ENCODE measurements at regions not wholly inside any gene's neighbourhood (a gene's known extent, or its start where the extent isn't known, plus 50 kb on each side); places are given as distances from the start of the nearest gene placed in this dataset.
A peak's percentile ranks its signal among the peaks of the same experiment; 100 is the strongest.

GRCh38 chr5:33304601-33305000, 136.2 kb upstream of the TARS1 start:
- Histone ChIP-seq H3K9ac (ENCODE audit: low read length) (no peak overlapping the region), H3K4me3 (ENCODE audit: low read length) (no peak overlapping the region), H3K27ac (ENCODE audit: low read depth, low read length) (no peak overlapping the region), H3K36me3 (ENCODE audit: control insufficient read depth, insufficient read depth, low read length) (no peaks in the 10 kb centered on the region), H3K4me1 (ENCODE audit: control insufficient read depth, insufficient read depth, low read length) (peaks cover 31% of the 10 kb centered on the region), H3K27me3 (ENCODE audit: control insufficient read depth, insufficient read depth, low read length) (no peaks in the 10 kb centered on the region)

GRCh38 chr5:33305572-33305971, 135.2 kb upstream of the TARS1 start:
- H3K27ac ChIP-seq (ENCODE audit: low read depth, low read length), result no peak overlapping the region

GRCh38 chr5:33306758-33307157, 134.0 kb upstream of the TARS1 start:
- H3K27ac ChIP-seq (ENCODE audit: low read depth, low read length), result peak overlapping the region; percentile 61
- H3K27me3 ChIP-seq (ENCODE audit: control insufficient read depth, insufficient read depth, low read length), result no peaks in the 10 kb centered on the region
- H3K36me3 ChIP-seq (ENCODE audit: control insufficient read depth, insufficient read depth, low read length), result no peaks in the 10 kb centered on the region
- H3K9ac ChIP-seq (ENCODE audit: low read length), result no peak overlapping the region
- peaks cover 32% of the 10 kb centered on the region for H3K4me1 ChIP-seq (ENCODE audit: control insufficient read depth, insufficient read depth, low read length)
- no peak overlapping the region for H3K4me3 ChIP-seq (ENCODE audit: low read length)

More at GRCh38 chr5:33305572-33305971, 135.2 kb upstream of the TARS1 start:
- H3K9ac ChIP-seq (ENCODE audit: low read length), result no peak overlapping the region
- H3K36me3 ChIP-seq (ENCODE audit: control insufficient read depth, insufficient read depth, low read length), result no peaks in the 10 kb centered on the region
- no peaks in the 10 kb centered on the region for H3K27me3 ChIP-seq (ENCODE audit: control insufficient read depth, insufficient read depth, low read length)
- H3K4me1 ChIP-seq (ENCODE audit: control insufficient read depth, insufficient read depth, low read length), result peaks cover 33% of the 10 kb centered on the region
- H3K4me3 ChIP-seq (ENCODE audit: low read length), result no peak overlapping the region

GRCh38 chr5:33308586-33308985, 132.2 kb upstream of the TARS1 start:
- H3K9ac ChIP-seq (ENCODE audit: low read length), result no peak overlapping the region
- no peak overlapping the region for H3K4me3 ChIP-seq (ENCODE audit: low read length)
- no peaks in the 10 kb centered on the region for H3K36me3 ChIP-seq (ENCODE audit: control insufficient read depth, insufficient read depth, low read length)
- H3K27me3 ChIP-seq (ENCODE audit: control insufficient read depth, insufficient read depth, low read length), result no peaks in the 10 kb centered on the region
- peaks cover 30% of the 10 kb centered on the region for H3K4me1 ChIP-seq (ENCODE audit: control insufficient read depth, insufficient read depth, low read length)
- H3K27ac ChIP-seq (ENCODE audit: low read depth, low read length), result peak overlapping the region; percentile 61

GRCh38 chr5:33309068-33309467, 131.7 kb upstream of the TARS1 start:
- Histone ChIP-seq H3K27me3 (ENCODE audit: control insufficient read depth, insufficient read depth, low read length) (no peaks in the 10 kb centered on the region), H3K27ac (ENCODE audit: low read depth, low read length) (peak overlapping the region; percentile 61), H3K9ac (ENCODE audit: low read length) (no peak overlapping the region), H3K4me3 (ENCODE audit: low read length) (no peak overlapping the region), H3K36me3 (ENCODE audit: control insufficient read depth, insufficient read depth, low read length) (no peaks in the 10 kb centered on the region), H3K4me1 (ENCODE audit: control insufficient read depth, insufficient read depth, low read length) (peaks cover 29% of the 10 kb centered on the region)

GRCh38 chr5:33309536-33310345, 131.0 kb upstream of the TARS1 start:
- Histone ChIP-seq H3K4me3 (ENCODE audit: low read length) (no peak overlapping the region), H3K27ac (ENCODE audit: low read depth, low read length) (peak overlapping the region; percentile 71), H3K27me3 (ENCODE audit: control insufficient read depth, insufficient read depth, low read length) (no peaks in the 10 kb centered on the region), H3K9ac (ENCODE audit: low read length) (no peak overlapping the region), H3K4me1 (ENCODE audit: control insufficient read depth, insufficient read depth, low read length) (peaks cover 29% of the 10 kb centered on the region), H3K36me3 (ENCODE audit: control insufficient read depth, insufficient read depth, low read length) (no peaks in the 10 kb centered on the region)

GRCh38 chr5:33310451-33310850, 130.3 kb upstream of the TARS1 start:
- Histone ChIP-seq H3K4me1 (ENCODE audit: control insufficient read depth, insufficient read depth, low read length) (peaks cover 29% of the 10 kb centered on the region), H3K36me3 (ENCODE audit: control insufficient read depth, insufficient read depth, low read length) (no peaks in the 10 kb centered on the region), H3K27ac (ENCODE audit: low read depth, low read length) (peak overlapping the region; percentile 71), H3K4me3 (ENCODE audit: low read length) (no peak overlapping the region), H3K9ac (ENCODE audit: low read length) (no peak overlapping the region), H3K27me3 (ENCODE audit: control insufficient read depth, insufficient read depth, low read length) (no peaks in the 10 kb centered on the region)

GRCh38 chr5:33311893-33312292, 128.9 kb upstream of the TARS1 start:
- no peak overlapping the region for H3K9ac ChIP-seq (ENCODE audit: low read length)
- H3K27me3 ChIP-seq (ENCODE audit: control insufficient read depth, insufficient read depth, low read length), result no peaks in the 10 kb centered on the region
- no peak overlapping the region for H3K4me3 ChIP-seq (ENCODE audit: low read length)
- H3K4me1 ChIP-seq (ENCODE audit: control insufficient read depth, insufficient read depth, low read length), result peaks cover 22% of the 10 kb centered on the region
- H3K36me3 ChIP-seq (ENCODE audit: control insufficient read depth, insufficient read depth, low read length), result no peaks in the 10 kb centered on the region
- no peak overlapping the region for H3K27ac ChIP-seq (ENCODE audit: low read depth, low read length)

GRCh38 chr5:33312571-33313549, 127.9 kb upstream of the TARS1 start:
- Histone ChIP-seq H3K9ac (ENCODE audit: low read length) (no peak overlapping the region), H3K27ac (ENCODE audit: low read depth, low read length) (no peak overlapping the region), H3K27me3 (ENCODE audit: control insufficient read depth, insufficient read depth, low read length) (no peaks in the 10 kb centered on the region), H3K4me1 (ENCODE audit: control insufficient read depth, insufficient read depth, low read length) (peaks cover 19% of the 10 kb centered on the region), H3K36me3 (ENCODE audit: control insufficient read depth, insufficient read depth, low read length) (no peaks in the 10 kb centered on the region), H3K4me3 (ENCODE audit: low read length) (no peak overlapping the region)

GRCh38 chr5:33315189-33315588, 125.6 kb upstream of the TARS1 start:
- H3K9ac ChIP-seq (ENCODE audit: low read length), result no peak overlapping the region
- H3K4me3 ChIP-seq (ENCODE audit: low read length), result no peak overlapping the region
- H3K27me3 ChIP-seq (ENCODE audit: control insufficient read depth, insufficient read depth, low read length), result no peaks in the 10 kb centered on the region
- H3K36me3 ChIP-seq (ENCODE audit: control insufficient read depth, insufficient read depth, low read length), result no peaks in the 10 kb centered on the region
- no peak overlapping the region for H3K27ac ChIP-seq (ENCODE audit: low read depth, low read length)
- peaks cover 2% of the 10 kb centered on the region for H3K4me1 ChIP-seq (ENCODE audit: control insufficient read depth, insufficient read depth, low read length)

- Histone ChIP-seq H3K27ac (ENCODE audit: low read depth, low read length) (no peak overlapping the region), H3K4me3 (ENCODE audit: low read length) (no peak overlapping the region), H3K27me3 (ENCODE audit: control insufficient read depth, insufficient read depth, low read length) (no peaks in the 10 kb centered on the region), H3K9ac (ENCODE audit: low read length) (no peak overlapping the region), H3K4me1 (ENCODE audit: control insufficient read depth, insufficient read depth, low read length) (peaks cover 4% of the 10 kb centered on the region), H3K36me3 (ENCODE audit: control insufficient read depth, insufficient read depth, low read length) (no peaks in the 10 kb centered on the region)
Measured at GRCh38 chr5:33316773-33317172, 124.0 kb upstream of the TARS1 start.

- no peak overlapping the region for H3K9ac ChIP-seq (ENCODE audit: low read length)
- no peak overlapping the region for H3K4me3 ChIP-seq (ENCODE audit: low read length)
- no peaks in the 10 kb centered on the region for H3K36me3 ChIP-seq (ENCODE audit: control insufficient read depth, insufficient read depth, low read length)
- no peak overlapping the region for H3K27ac ChIP-seq (ENCODE audit: low read depth, low read length)
- H3K27me3 ChIP-seq (ENCODE audit: control insufficient read depth, insufficient read depth, low read length), result no peaks in the 10 kb centered on the region
- peaks cover 4% of the 10 kb centered on the region for H3K4me1 ChIP-seq (ENCODE audit: control insufficient read depth, insufficient read depth, low read length)
Measured at GRCh38 chr5:33317271-33317670, 123.5 kb upstream of the TARS1 start.

Data from rectal smooth muscle tissue (tissue), 1 donor.